ENCODE measurements at regions not wholly inside any gene's neighbourhood (a gene's known extent, or its start where the extent isn't known, plus 50 kb on each side); places are given as distances from the start of the nearest gene placed in this dataset.

- TF ChIP-seq, protein P1, sequence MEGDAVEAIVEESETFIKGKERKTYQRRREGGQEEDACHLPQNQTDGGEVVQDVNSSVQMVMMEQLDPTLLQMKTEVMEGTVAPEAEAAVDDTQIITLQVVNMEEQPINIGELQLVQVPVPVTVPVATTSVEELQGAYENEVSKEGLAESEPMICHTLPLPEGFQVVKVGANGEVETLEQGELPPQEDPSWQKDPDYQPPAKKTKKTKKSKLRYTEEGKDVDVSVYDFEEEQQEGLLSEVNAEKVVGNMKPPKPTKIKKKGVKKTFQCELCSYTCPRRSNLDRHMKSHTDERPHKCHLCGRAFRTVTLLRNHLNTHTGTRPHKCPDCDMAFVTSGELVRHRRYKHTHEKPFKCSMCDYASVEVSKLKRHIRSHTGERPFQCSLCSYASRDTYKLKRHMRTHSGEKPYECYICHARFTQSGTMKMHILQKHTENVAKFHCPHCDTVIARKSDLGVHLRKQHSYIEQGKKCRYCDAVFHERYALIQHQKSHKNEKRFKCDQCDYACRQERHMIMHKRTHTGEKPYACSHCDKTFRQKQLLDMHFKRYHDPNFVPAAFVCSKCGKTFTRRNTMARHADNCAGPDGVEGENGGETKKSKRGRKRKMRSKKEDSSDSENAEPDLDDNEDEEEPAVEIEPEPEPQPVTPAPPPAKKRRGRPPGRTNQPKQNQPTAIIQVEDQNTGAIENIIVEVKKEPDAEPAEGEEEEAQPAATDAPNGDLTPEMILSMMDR (IDR thresholded peaks at IDR 0.05): no peak
- TF ChIP-seq, protein P2, sequence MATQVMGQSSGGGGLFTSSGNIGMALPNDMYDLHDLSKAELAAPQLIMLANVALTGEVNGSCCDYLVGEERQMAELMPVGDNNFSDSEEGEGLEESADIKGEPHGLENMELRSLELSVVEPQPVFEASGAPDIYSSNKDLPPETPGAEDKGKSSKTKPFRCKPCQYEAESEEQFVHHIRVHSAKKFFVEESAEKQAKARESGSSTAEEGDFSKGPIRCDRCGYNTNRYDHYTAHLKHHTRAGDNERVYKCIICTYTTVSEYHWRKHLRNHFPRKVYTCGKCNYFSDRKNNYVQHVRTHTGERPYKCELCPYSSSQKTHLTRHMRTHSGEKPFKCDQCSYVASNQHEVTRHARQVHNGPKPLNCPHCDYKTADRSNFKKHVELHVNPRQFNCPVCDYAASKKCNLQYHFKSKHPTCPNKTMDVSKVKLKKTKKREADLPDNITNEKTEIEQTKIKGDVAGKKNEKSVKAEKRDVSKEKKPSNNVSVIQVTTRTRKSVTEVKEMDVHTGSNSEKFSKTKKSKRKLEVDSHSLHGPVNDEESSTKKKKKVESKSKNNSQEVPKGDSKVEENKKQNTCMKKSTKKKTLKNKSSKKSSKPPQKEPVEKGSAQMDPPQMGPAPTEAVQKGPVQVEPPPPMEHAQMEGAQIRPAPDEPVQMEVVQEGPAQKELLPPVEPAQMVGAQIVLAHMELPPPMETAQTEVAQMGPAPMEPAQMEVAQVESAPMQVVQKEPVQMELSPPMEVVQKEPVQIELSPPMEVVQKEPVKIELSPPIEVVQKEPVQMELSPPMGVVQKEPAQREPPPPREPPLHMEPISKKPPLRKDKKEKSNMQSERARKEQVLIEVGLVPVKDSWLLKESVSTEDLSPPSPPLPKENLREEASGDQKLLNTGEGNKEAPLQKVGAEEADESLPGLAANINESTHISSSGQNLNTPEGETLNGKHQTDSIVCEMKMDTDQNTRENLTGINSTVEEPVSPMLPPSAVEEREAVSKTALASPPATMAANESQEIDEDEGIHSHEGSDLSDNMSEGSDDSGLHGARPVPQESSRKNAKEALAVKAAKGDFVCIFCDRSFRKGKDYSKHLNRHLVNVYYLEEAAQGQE (IDR thresholded peaks at IDR 0.05; ENCODE audit: insufficient read depth in 1 of 2, low read depth in 2 of 2, low read length in 1 of 2): no peak
- no peak for TF ChIP-seq POLR2AphosphoS5 (IDR thresholded peaks at IDR 0.05; ENCODE audit: low read depth, low read length)
Measured at GRCh38 chr6:88556663-88557062, 390.5 kb upstream of the CNR1 start.
